H9 (cell line): ENCODE measurements at regions not wholly inside any gene's neighbourhood (a gene's known extent, or its start where the extent isn't known, plus 50 kb on each side); places are given as distances from the start of the nearest gene placed in this dataset.
A peak's percentile ranks its signal among the peaks of the same experiment; 100 is the strongest.

ENCODE experiments used
- DNase-seq: peaks from one replicate; pipeline ENCODE4 v3.0.0-alpha.2; 2017
- H2AFZ ChIP-seq: one replicate; pipeline ENCODE4 v1.6.1; 2013; ENCODE audit warnings: mild to moderate bottlenecking, low read length, control low read depth, moderate library complexity
- H2AK5ac ChIP-seq: 2 replicates; pipeline ENCODE4 v1.6.1; 2013; ENCODE audit warnings: low read length, control low read depth, mixed read lengths; ENCODE audit not compliant: insufficient read length
- H2BK120ac ChIP-seq: one replicate; pipeline ENCODE4 v1.6.1; 2013; ENCODE audit warnings: low read depth, mild to moderate bottlenecking, low read length, control low read depth, inconsistent platforms; ENCODE audit not compliant: poor library complexity, severe bottlenecking
- H2BK12ac ChIP-seq: 2 replicates; pipeline ENCODE4 v1.6.1; 2013; ENCODE audit warnings: low read length, control low read depth, mixed read lengths, low read depth; ENCODE audit not compliant: insufficient read length
- H2BK15ac ChIP-seq: 2 replicates; pipeline ENCODE4 v1.6.1; 2013; ENCODE audit warnings: low read depth, low read length, control low read depth
- H2BK20ac ChIP-seq: one replicate; pipeline ENCODE4 v1.6.1; 2013; ENCODE audit warnings: low read depth, mild to moderate bottlenecking, low read length, control low read depth, inconsistent platforms; ENCODE audit not compliant: poor library complexity, severe bottlenecking
- H2BK5ac ChIP-seq: 2 replicates; pipeline ENCODE4 v1.6.1; 2013; ENCODE audit warnings: low read length, control low read depth, mixed read lengths; ENCODE audit not compliant: insufficient read length
- H3K14ac ChIP-seq: 2 replicates; pipeline ENCODE4 v1.6.1; 2013; ENCODE audit warnings: low read length, control low read depth; ENCODE audit not compliant: insufficient read depth
- H3K18ac ChIP-seq: 2 replicates; pipeline ENCODE4 v1.6.1; 2013; ENCODE audit warnings: low read depth, mild to moderate bottlenecking, mixed read lengths, low read length, control low read depth; ENCODE audit not compliant: insufficient read length
- H3K23ac ChIP-seq: 2 replicates; pipeline ENCODE4 v1.6.1; 2013; ENCODE audit warnings: low read length, control low read depth, mixed read lengths, low read depth; ENCODE audit not compliant: insufficient read length
- H3K23me2 ChIP-seq: 2 replicates; pipeline ENCODE4 v1.6.1; 2013; ENCODE audit warnings: low read depth, mild to moderate bottlenecking, mixed read lengths, low read length, control low read depth; ENCODE audit not compliant: insufficient read length, poor library complexity, severe bottlenecking
- H3K27ac ChIP-seq: 2 replicates; pipeline ENCODE4 v1.5.1; 2013; ENCODE audit warnings: low read length, control low read depth, mixed read lengths, low read depth; ENCODE audit not compliant: insufficient read length
- H3K27me3 ChIP-seq: 2 replicates; pipeline ENCODE4 v1.6.1; 2013; ENCODE audit warnings: low read length, control low read depth, inconsistent platforms; ENCODE audit not compliant: insufficient read depth
- H3K4ac ChIP-seq: 2 replicates; pipeline ENCODE4 v1.6.1; 2013; ENCODE audit warnings: low read depth, mild to moderate bottlenecking, control low read depth, inconsistent platforms, low read length, moderate library complexity
- H3K4me1 ChIP-seq: 2 replicates; pipeline ENCODE4 v1.6.1; 2013; ENCODE audit warnings: low read length, control low read depth, inconsistent platforms; ENCODE audit not compliant: insufficient read depth
- H3K4me2 ChIP-seq: 2 replicates; pipeline ENCODE4 v1.6.1; 2013; ENCODE audit warnings: low read length, control low read depth, mixed read lengths; ENCODE audit not compliant: insufficient read length, insufficient read depth
- H3K56ac ChIP-seq: 2 replicates; pipeline ENCODE4 v1.6.1; 2013; ENCODE audit warnings: low read depth, mild to moderate bottlenecking, mixed read lengths, low read length, control low read depth; ENCODE audit not compliant: insufficient read length
- H3K79me1 ChIP-seq: 2 replicates; pipeline ENCODE4 v1.6.1; 2013; ENCODE audit warnings: low read depth, mild to moderate bottlenecking, moderate library complexity, low read length, control low read depth, inconsistent platforms; ENCODE audit not compliant: insufficient read depth, poor library complexity, severe bottlenecking
- H3K79me2 ChIP-seq: 2 replicates; pipeline ENCODE4 v1.6.1; 2013; ENCODE audit warnings: low read length, control low read depth, inconsistent platforms; ENCODE audit not compliant: insufficient read depth
- H3K9ac ChIP-seq: 2 replicates; pipeline ENCODE4 v1.6.1; 2013; ENCODE audit warnings: low read length, control low read depth, mixed read lengths; ENCODE audit not compliant: insufficient read length; ENCODE audit errors: extremely low read depth
- H3K9me3 ChIP-seq: one replicate; pipeline ENCODE4 v1.6.1; 2013; ENCODE audit warnings: low read depth, low read length, inconsistent platforms; ENCODE audit not compliant: control insufficient read depth
- H3T11ph ChIP-seq: one replicate; pipeline ENCODE4 v1.6.1; 2013; ENCODE audit warnings: mild to moderate bottlenecking, low read length, control low read depth, inconsistent platforms
- H4K20me1 ChIP-seq: one replicate; pipeline ENCODE4 v1.6.1; 2013; ENCODE audit not compliant: control insufficient read depth, insufficient read length, insufficient read depth
- H4K5ac ChIP-seq: 2 replicates; pipeline ENCODE4 v1.6.1; 2013; ENCODE audit warnings: low read depth, mild to moderate bottlenecking, mixed read lengths, low read length, control low read depth; ENCODE audit not compliant: insufficient read length
- H4K8ac ChIP-seq: replicated peaks from 2 replicates; pipeline ENCODE4 v1.6.1; 2013; ENCODE audit warnings: low read length, control low read depth, mixed read lengths, low read depth; ENCODE audit not compliant: insufficient read length
- H4K91ac ChIP-seq: 2 replicates; pipeline ENCODE4 v1.6.1; 2013; ENCODE audit warnings: low read depth, mild to moderate bottlenecking, moderate library complexity, mixed read lengths, low read length, control low read depth; ENCODE audit not compliant: insufficient read length
- H3K27ac Mint-ChIP-seq, 3 experiments: 2 replicates in 2 of 3; 3 replicates in 1 of 3; pipeline ENCODE4 v1.8.0; 2020 to 2021; ENCODE audit warnings: mixed read lengths in 3 of 3, mild to moderate bottlenecking in 1 of 3, moderate library complexity in 1 of 3
- H3K27me3 Mint-ChIP-seq: 2 replicates; pipeline ENCODE4 v1.8.0; 2021; ENCODE audit warnings: low read depth, mild to moderate bottlenecking, moderate library complexity, mixed read lengths
- H3K36me3 Mint-ChIP-seq, 3 experiments: 2 replicates in 2 of 3; 3 replicates in 1 of 3; pipeline ENCODE4 v1.8.0; 2020 to 2021; ENCODE audit warnings: low read depth in 3 of 3, mixed read lengths in 3 of 3; ENCODE audit not compliant: insufficient read depth in 1 of 3
- H3K4me1 Mint-ChIP-seq, 2 experiments: 2 replicates each; pipeline ENCODE4 v1.8.0; 2020; ENCODE audit warnings: mixed read lengths in 2 of 2
- H3K4me3 Mint-ChIP-seq, 2 experiments: 2 replicates in 1 of 2; 3 replicates in 1 of 2; pipeline ENCODE4 v1.8.0; 2020 to 2021; ENCODE audit warnings: mild to moderate bottlenecking in 2 of 2, mixed read lengths in 2 of 2, moderate library complexity in 1 of 2
- H3K9me3 Mint-ChIP-seq, 2 experiments: 2 replicates in 1 of 2; 3 replicates in 1 of 2; pipeline ENCODE4 v1.8.0; 2020; ENCODE audit warnings: mild to moderate bottlenecking in 2 of 2, mixed read lengths in 2 of 2, moderate library complexity in 1 of 2
- WGBS: extraction: QIAGEN DNeasy Blood & Tissue Kit; methylation state at CpG from one replicate; pipeline ENCODE4 v1.1.7; 2013; ENCODE audit warnings: missing lambda C conversion rate, low lambda C conversion rate, mixed read lengths; ENCODE audit not compliant: insufficient read length; ENCODE audit errors: extremely low coverage; 5-methylcytosine and 5-hydroxymethylcytosine counted together
- TF ChIP-seq, protein P1 (sequence below): fragments of 200-600 bp; sonication (generic); conservative IDR thresholded peaks from 3 replicates; pipeline ENCODE4 v1.8.0; 2021; ENCODE audit warnings: antibody characterized with exemption, mild to moderate bottlenecking

DNA sequence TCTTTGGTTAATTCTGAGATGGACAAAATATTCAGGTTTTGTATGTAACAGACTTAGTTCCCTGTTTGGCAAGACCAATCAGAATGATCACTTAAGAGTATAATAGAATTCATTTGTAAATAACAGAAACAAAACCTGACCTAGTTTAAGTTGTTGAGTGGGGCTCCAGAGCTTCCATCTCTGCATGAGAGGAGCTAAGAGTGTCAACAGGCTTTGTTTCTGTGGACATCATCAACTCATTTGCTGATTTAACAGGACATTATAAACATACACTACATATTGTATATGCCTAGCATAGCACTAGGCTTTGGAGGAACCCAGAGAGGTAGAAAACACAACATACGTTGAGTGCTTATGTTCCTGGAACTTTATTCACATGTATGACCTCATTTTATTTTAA is 75.3 kb upstream of the TRIB2 start:
- H3K9ac ChIP-seq = no peak overlapping the region
- H3K4me2 ChIP-seq = no peak overlapping the region
- no peak overlapping the region for H4K8ac ChIP-seq
- H2BK12ac ChIP-seq = no peak overlapping the region
- no peak for DNase-seq
- H2BK120ac ChIP-seq = no peak overlapping the region
- no peak overlapping the region for H2AK5ac ChIP-seq
- H3K18ac ChIP-seq = no peak overlapping the region
- H3K4me1 ChIP-seq = no peaks in the 10 kb centered on the region
- no peak overlapping the region for H3K4ac ChIP-seq
- H3T11ph ChIP-seq = no peak overlapping the region
- no peak overlapping the region for H4K5ac ChIP-seq
- H3K27me3 ChIP-seq = no peaks in the 10 kb centered on the region
- TF ChIP-seq, protein P1, sequence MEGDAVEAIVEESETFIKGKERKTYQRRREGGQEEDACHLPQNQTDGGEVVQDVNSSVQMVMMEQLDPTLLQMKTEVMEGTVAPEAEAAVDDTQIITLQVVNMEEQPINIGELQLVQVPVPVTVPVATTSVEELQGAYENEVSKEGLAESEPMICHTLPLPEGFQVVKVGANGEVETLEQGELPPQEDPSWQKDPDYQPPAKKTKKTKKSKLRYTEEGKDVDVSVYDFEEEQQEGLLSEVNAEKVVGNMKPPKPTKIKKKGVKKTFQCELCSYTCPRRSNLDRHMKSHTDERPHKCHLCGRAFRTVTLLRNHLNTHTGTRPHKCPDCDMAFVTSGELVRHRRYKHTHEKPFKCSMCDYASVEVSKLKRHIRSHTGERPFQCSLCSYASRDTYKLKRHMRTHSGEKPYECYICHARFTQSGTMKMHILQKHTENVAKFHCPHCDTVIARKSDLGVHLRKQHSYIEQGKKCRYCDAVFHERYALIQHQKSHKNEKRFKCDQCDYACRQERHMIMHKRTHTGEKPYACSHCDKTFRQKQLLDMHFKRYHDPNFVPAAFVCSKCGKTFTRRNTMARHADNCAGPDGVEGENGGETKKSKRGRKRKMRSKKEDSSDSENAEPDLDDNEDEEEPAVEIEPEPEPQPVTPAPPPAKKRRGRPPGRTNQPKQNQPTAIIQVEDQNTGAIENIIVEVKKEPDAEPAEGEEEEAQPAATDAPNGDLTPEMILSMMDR = no peak
- peaks cover 5 to 8% of the 10 kb centered on the region in 2 experiments; a peak in 2 of 4 replicates for H3K4me1 Mint-ChIP-seq
- H2BK15ac ChIP-seq = no peak overlapping the region
- no peak overlapping the region for H3K14ac ChIP-seq
- H3K23me2 ChIP-seq = no peaks in the 10 kb centered on the region
- H2AFZ ChIP-seq = no peak overlapping the region
- H3K56ac ChIP-seq = no peak overlapping the region
- H3K27me3 Mint-ChIP-seq = no peaks in the 10 kb centered on the region
- no peak overlapping the region for H3K4me3 Mint-ChIP-seq
- peak overlapping the region in 1 of 3 experiments; percentile 51; a peak in 1 of 7 replicates for H3K27ac Mint-ChIP-seq
- no peak overlapping the region for H2BK20ac ChIP-seq
- H4K91ac ChIP-seq = no peak overlapping the region
- no peaks in the 10 kb centered on the region for H3K79me1 ChIP-seq
- H3K27ac ChIP-seq = no peak overlapping the region
- no peaks in the 10 kb centered on the region for H3K79me2 ChIP-seq
- WGBS = no CpG with 5 or more reads among the region's 1 CpG
- no peak overlapping the region for H2BK5ac ChIP-seq
- no peak overlapping the region for H3K23ac ChIP-seq
- H3K9me3 Mint-ChIP-seq = peaks cover 8 to 9% of the 10 kb centered on the region in 2 experiments; a peak in 4 of 5 replicates
- no peaks in the 10 kb centered on the region for H4K20me1 ChIP-seq
- H3K9me3 ChIP-seq = no peaks in the 10 kb centered on the region
- H3K36me3 Mint-ChIP-seq = peaks cover 0 to 6% (median 0%) of the 10 kb centered on the region in 3 experiments; a peak in 2 of 7 replicates
